Neural cell (in vitro differentiated cells): ENCODE measurements at regions not wholly inside any gene's neighbourhood (a gene's known extent, or its start where the extent isn't known, plus 50 kb on each side); places are given as distances from the start of the nearest gene placed in this dataset.

Experiments used
- H2AFZ ChIP-seq: fragments of 200-600, 300-800 bp; sonication (generic), shearing (Covaris generic); 2 replicates; pipeline ENCODE4 v1.6.0; 2014; ENCODE audit warnings: low read depth, mild to moderate bottlenecking, antibody characterized with exemption, low read length, moderate library complexity
- H3F3A ChIP-seq: fragments of 200-600 bp; shearing (Covaris generic); 2 replicates; pipeline ENCODE4 v1.6.1; 2016; ENCODE audit warnings: mild to moderate bottlenecking, moderate library complexity, mixed read lengths, antibody characterized with exemption, low read length; ENCODE audit not compliant: insufficient read depth, poor library complexity, severe bottlenecking
- H3K27ac ChIP-seq: fragments of 200-600, 300-800 bp; sonication (generic), shearing (Covaris generic); 2 replicates; pipeline ENCODE4 v1.5.1; 2014; ENCODE audit warnings: mild to moderate bottlenecking, low read length, moderate library complexity
- H3K27me3 ChIP-seq: fragments of 300-800, 200-600 bp; sonication (generic), shearing (Covaris generic); 2 replicates; pipeline ENCODE4 v1.6.0; 2014; ENCODE audit warnings: mild to moderate bottlenecking, low read depth, low read length, moderate library complexity; ENCODE audit not compliant: insufficient read depth
- H3K36me3 ChIP-seq: fragments of 300-800, 200-600 bp; sonication (generic), shearing (Covaris generic); 2 replicates; pipeline ENCODE4 v1.5.1; 2014; ENCODE audit warnings: mild to moderate bottlenecking, antibody characterized with exemption, low read length, moderate library complexity; ENCODE audit not compliant: insufficient read depth
- H3K4me2 ChIP-seq: fragments of 300-800, 200-600 bp; sonication (generic), shearing (Covaris generic); 2 replicates; pipeline ENCODE4 v1.6.0; 2014; ENCODE audit warnings: mild to moderate bottlenecking, low read length
- H3K4me3 ChIP-seq: fragments of 300-800, 200-600 bp; sonication (generic), shearing (Covaris generic); 2 replicates; pipeline ENCODE4 v1.5.1; 2014; ENCODE audit warnings: mild to moderate bottlenecking, low read length, moderate library complexity
- H3K79me2 ChIP-seq: fragments of 200-600 bp; shearing (Covaris generic); replicated peaks from 2 replicates; pipeline ENCODE4 v1.6.0; 2014; ENCODE audit warnings: mild to moderate bottlenecking, low read length, moderate library complexity; ENCODE audit not compliant: insufficient read depth
- H3K9ac ChIP-seq: fragments of 300-800, 200-600 bp; sonication (generic), shearing (Covaris generic); 2 replicates; pipeline ENCODE4 v1.6.1; 2016; ENCODE audit warnings: mild to moderate bottlenecking, low read length, mixed read lengths
- H3K9me2 ChIP-seq: fragments of 200-600 bp; shearing (Covaris generic); 2 replicates; pipeline ENCODE4 v1.6.1; 2016; ENCODE audit warnings: mild to moderate bottlenecking, low read length, mixed read lengths; ENCODE audit not compliant: insufficient read depth
- H3K9me3 ChIP-seq: fragments of 200-600, 300-800 bp; sonication (generic), shearing (Covaris generic); 2 replicates; pipeline ENCODE4 v1.6.1; 2016; ENCODE audit warnings: mild to moderate bottlenecking, mixed run types, low read length, moderate library complexity, mixed read lengths
- H4K20me1 ChIP-seq: fragments of 200-600 bp; shearing (Covaris generic); 2 replicates; pipeline ENCODE4 v1.6.1; 2016; ENCODE audit warnings: mild to moderate bottlenecking, mixed run types; ENCODE audit not compliant: insufficient read depth
- CTCF ChIP-seq: fragments of 450-650 bp; IDR thresholded peaks from 2 replicates; pipeline ENCODE4 v1.5.1; 2014; ENCODE audit warnings: antibody characterized with exemption, mild to moderate bottlenecking, moderate library complexity; ENCODE audit not compliant: poor library complexity, severe bottlenecking
- EP300 ChIP-seq: fragments of 450-650 bp; conservative IDR thresholded peaks from 2 replicates; pipeline ENCODE4 v1.6.1; 2014; ENCODE audit warnings: antibody characterized with exemption, mild to moderate bottlenecking, moderate library complexity; ENCODE audit not compliant: poor library complexity, severe bottlenecking
- EZH2 ChIP-seq: fragments of 200-600, 300-800 bp; shearing (Covaris generic), sonication (generic); IDR thresholded peaks from 2 replicates; pipeline ENCODE4 v1.6.1; 2014; ENCODE audit warnings: antibody characterized with exemption, low read length, borderline replicate concordance, mild to moderate bottlenecking; ENCODE audit not compliant: insufficient read depth, poor library complexity, severe bottlenecking
- POLR2AphosphoS5 ChIP-seq: IDR thresholded peaks from 2 replicates; pipeline ENCODE4 v1.6.1; 2012
- RAD21 ChIP-seq: fragments of 450-650 bp; conservative IDR thresholded peaks from 2 replicates; pipeline ENCODE4 v1.6.1; 2014; ENCODE audit warnings: antibody characterized with exemption, mild to moderate bottlenecking, moderate library complexity
- REST ChIP-seq: IDR thresholded peaks from 2 replicates; pipeline ENCODE4 v1.6.1; 2012; ENCODE audit warnings: borderline replicate concordance
- SMC3 ChIP-seq: fragments of 450-650 bp; conservative IDR thresholded peaks from 2 replicates; pipeline ENCODE4 v1.6.1; 2014; ENCODE audit warnings: antibody characterized with exemption, mild to moderate bottlenecking, moderate library complexity; ENCODE audit not compliant: poor library complexity
- TAF1 ChIP-seq: IDR thresholded peaks from 2 replicates; pipeline ENCODE4 v1.6.1; 2012; ENCODE audit warnings: low read depth

GRCh38 chr2:5502385-5502784, 189.8 kb upstream of the SOX11 start:
- Histone ChIP-seq H3F3A (no peaks in the 10 kb centered on the region), H4K20me1 (no peaks in the 10 kb centered on the region), H3K4me3 (no peak overlapping the region), H3K9me3 (no peaks in the 10 kb centered on the region), H3K9ac (no peak overlapping the region), H3K79me2 (no peaks in the 10 kb centered on the region), H2AFZ (no peak overlapping the region), H3K27me3 (no peaks in the 10 kb centered on the region), H3K4me2 (no peak overlapping the region), H3K9me2 (no peaks in the 10 kb centered on the region), H3K27ac (no peak overlapping the region), H3K36me3 (no peaks in the 10 kb centered on the region)
- TF ChIP-seq EZH2, result no peak
- TF ChIP-seq SMC3, result no peak
- no peak for TF ChIP-seq TAF1
- no peak for TF ChIP-seq CTCF
- TF ChIP-seq REST, result no peak
- no peak for TF ChIP-seq POLR2AphosphoS5

- H3K4me2 ChIP-seq, result no peak overlapping the region
- H3K9ac ChIP-seq, result no peak overlapping the region
- H3K27me3 ChIP-seq, result no peaks in the 10 kb centered on the region
- H3K27ac ChIP-seq, result no peak overlapping the region
- no peak for TF ChIP-seq EZH2
- TF ChIP-seq TAF1, result no peak
- TF ChIP-seq RAD21, result no peak
- no peak for TF ChIP-seq REST
- no peak for TF ChIP-seq POLR2AphosphoS5
- no peak for TF ChIP-seq EP300
- H4K20me1 ChIP-seq, result no peaks in the 10 kb centered on the region
- no peaks in the 10 kb centered on the region for H3F3A ChIP-seq
- no peaks in the 10 kb centered on the region for H3K79me2 ChIP-seq
- H3K9me2 ChIP-seq, result no peaks in the 10 kb centered on the region
- H2AFZ ChIP-seq, result no peak overlapping the region
- no peaks in the 10 kb centered on the region for H3K36me3 ChIP-seq
- H3K4me3 ChIP-seq, result no peak overlapping the region
- no peaks in the 10 kb centered on the region for H3K9me3 ChIP-seq
These were observed 187.4 kb upstream of the SOX11 start for GRCh38 chr2:5504756-5505155.
